Upper lobe of left lung (tissue), 6 donors: ENCODE measurements at regions not wholly inside any gene's neighbourhood (a gene's known extent, or its start where the extent isn't known, plus 50 kb on each side); places are given as distances from the start of the nearest gene placed in this dataset.

Source experiments
- ATAC-seq, 2 donors: fragments of 200-7000 bp; cut with Tn5 transposase; one replicate each; pipeline ENCODE4 v1.9.1; 2022; ENCODE audit warnings: mild to moderate bottlenecking in 2 of 2, moderate library complexity in 2 of 2; ENCODE audit not compliant: low FRiP score in 2 of 2
- DNase-seq, 2 donors: peaks; one replicate each; pipeline ENCODE4 v3.0.0-alpha.2; 2019 to 2020
- H3K27ac ChIP-seq, 4 donors: fragments of 200-600 bp; sonication (generic); one replicate each; pipeline ENCODE4 v1.5.1; 2016 to 2019
- H3K27me3 ChIP-seq, 4 donors: fragments of 200-600 bp; sonication (generic); one replicate each; pipeline ENCODE4 v1.5.1; 2017 to 2019
- H3K36me3 ChIP-seq, 4 donors: fragments of 200-600 bp; sonication (generic); one replicate each; pipeline ENCODE4 v1.5.1; 2016 to 2019
- H3K4me1 ChIP-seq, 4 donors: fragments of 200-600 bp; sonication (generic); one replicate each; pipeline ENCODE4 v1.5.1; 2018 to 2019
- H3K4me3 ChIP-seq, 4 donors: fragments of 200-600 bp; sonication (generic); one replicate each; pipeline ENCODE4 v1.5.1; 2017 to 2019; ENCODE audit warnings: mild to moderate bottlenecking in 2 of 4, moderate library complexity in 1 of 4
- H3K9me3 ChIP-seq, 4 donors: fragments of 200-600 bp; sonication (generic); one replicate each; pipeline ENCODE4 v1.5.1; 2018 to 2019
- EP300 ChIP-seq, 4 donors: sonication (generic); formaldehyde crosslinking; IDR thresholded peaks; one replicate each; pipeline ENCODE4 v1.5.1; 2017; ENCODE audit warnings: antibody characterized with exemption in 4 of 4, control low read depth in 2 of 4
- POLR2A ChIP-seq, 4 donors: fragments of 450-650 bp; IDR thresholded peaks; one replicate each; pipeline ENCODE4 v1.5.1; 2016 to 2017; ENCODE audit warnings: antibody characterized with exemption in 4 of 4, mild to moderate bottlenecking in 2 of 4
- POLR2AphosphoS5 ChIP-seq, 2 donors: sonication (generic); formaldehyde crosslinking; IDR thresholded peaks; one replicate each; pipeline ENCODE4 v1.5.1; 2017; ENCODE audit warnings: antibody characterized with exemption in 2 of 2
- WGBS, 2 donors: methylation state at CpG; one replicate each; pipeline ENCODE4 v1.1.5; 2017 to 2018; 5-methylcytosine and 5-hydroxymethylcytosine counted together
- TF ChIP-seq, protein P1 (sequence below), 6 experiments: fragments of 450-650 bp in 4 of 6; fragments of 200-600 bp in 2 of 6; sonication (generic) in 2 of 6; IDR thresholded peaks; one replicate each; pipeline ENCODE4 v1.5.1; 2016 to 2019; ENCODE audit warnings: antibody characterized with exemption in 6 of 6
- donor health status: DM: no; HTN: no; CAD: no; lungs with moderate emphysema.
- donor health status: DM: no; HTN: yes; CAD: no; lungs with severe emphysema.

- ATAC-seq (peak in 1 of 2 donors; percentile 44), DNase-seq (no peak)
Measured at GRCh38 chr20:61163031-61163430, 89.0 kb upstream of the CDH4 start.

GRCh38 chr20:61166324-61166723 is 85.7 kb upstream of the CDH4 start:
- Histone ChIP-seq H3K27me3 (no peaks in the 10 kb centered on the region), H3K4me3 (no peak overlapping the region), H3K36me3 (no peaks in the 10 kb centered on the region), H3K27ac (no peak overlapping the region), H3K4me1 (no peaks in the 10 kb centered on the region), H3K9me3 (no peaks in the 10 kb centered on the region)
- no peak for ATAC-seq
- DNase-seq, result no peak
- no peak for TF ChIP-seq POLR2A (IDR thresholded peaks at IDR 0.05)
- TF ChIP-seq, protein P1, sequence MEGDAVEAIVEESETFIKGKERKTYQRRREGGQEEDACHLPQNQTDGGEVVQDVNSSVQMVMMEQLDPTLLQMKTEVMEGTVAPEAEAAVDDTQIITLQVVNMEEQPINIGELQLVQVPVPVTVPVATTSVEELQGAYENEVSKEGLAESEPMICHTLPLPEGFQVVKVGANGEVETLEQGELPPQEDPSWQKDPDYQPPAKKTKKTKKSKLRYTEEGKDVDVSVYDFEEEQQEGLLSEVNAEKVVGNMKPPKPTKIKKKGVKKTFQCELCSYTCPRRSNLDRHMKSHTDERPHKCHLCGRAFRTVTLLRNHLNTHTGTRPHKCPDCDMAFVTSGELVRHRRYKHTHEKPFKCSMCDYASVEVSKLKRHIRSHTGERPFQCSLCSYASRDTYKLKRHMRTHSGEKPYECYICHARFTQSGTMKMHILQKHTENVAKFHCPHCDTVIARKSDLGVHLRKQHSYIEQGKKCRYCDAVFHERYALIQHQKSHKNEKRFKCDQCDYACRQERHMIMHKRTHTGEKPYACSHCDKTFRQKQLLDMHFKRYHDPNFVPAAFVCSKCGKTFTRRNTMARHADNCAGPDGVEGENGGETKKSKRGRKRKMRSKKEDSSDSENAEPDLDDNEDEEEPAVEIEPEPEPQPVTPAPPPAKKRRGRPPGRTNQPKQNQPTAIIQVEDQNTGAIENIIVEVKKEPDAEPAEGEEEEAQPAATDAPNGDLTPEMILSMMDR (IDR thresholded peaks at IDR 0.05), result no peak
- no peak for TF ChIP-seq POLR2AphosphoS5 (IDR thresholded peaks at IDR 0.05)
- no peak for TF ChIP-seq EP300 (IDR thresholded peaks at IDR 0.05)
- 35 to 62% methylated on average over 3 of the region's 3 CpGs for WGBS, 2 donors

More at GRCh38 chr20:61163031-61163430, 89.0 kb upstream of the CDH4 start:
- H3K9me3 ChIP-seq, result no peaks in the 10 kb centered on the region
- no peaks in the 10 kb centered on the region for H3K27me3 ChIP-seq
- no peak overlapping the region for H3K4me3 ChIP-seq
- TF ChIP-seq, protein P1 (IDR thresholded peaks at IDR 0.05), result no peak
- TF ChIP-seq POLR2A (IDR thresholded peaks at IDR 0.05), result no peak
- no peak for TF ChIP-seq EP300 (IDR thresholded peaks at IDR 0.05)
- TF ChIP-seq POLR2AphosphoS5 (IDR thresholded peaks at IDR 0.05), result no peak
- H3K4me1 ChIP-seq, result no peaks in the 10 kb centered on the region
- WGBS, 2 donors, result 77 to 79% methylated on average over 7 of the region's 7 CpGs
- no peak overlapping the region for H3K27ac ChIP-seq
- no peaks in the 10 kb centered on the region for H3K36me3 ChIP-seq

DNA sequence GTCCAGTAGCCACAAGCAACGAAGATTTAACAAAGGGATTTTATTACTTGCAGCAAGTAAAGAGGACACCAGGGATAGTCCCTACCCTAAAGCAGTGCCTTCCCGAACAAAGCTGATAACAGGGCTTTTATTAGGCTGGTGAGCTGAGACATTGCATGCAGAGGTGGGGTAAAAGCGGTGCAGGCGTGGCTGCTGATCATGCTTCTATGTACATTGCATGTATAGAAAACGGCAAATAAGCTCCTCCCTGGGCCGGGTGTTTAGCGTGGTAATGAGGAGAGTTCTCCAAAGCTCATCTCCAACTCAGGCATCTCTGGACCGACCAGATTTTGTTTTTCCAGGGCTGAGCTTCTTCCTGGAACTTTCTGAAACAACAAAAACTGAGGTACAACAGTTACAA is 83.5 kb upstream of the CDH4 start:
- Histone ChIP-seq H3K4me3 (no peak overlapping the region), H3K27ac (no peak overlapping the region), H3K9me3 (no peaks in the 10 kb centered on the region), H3K36me3 (no peaks in the 10 kb centered on the region), H3K4me1 (no peaks in the 10 kb centered on the region), H3K27me3 (no peaks in the 10 kb centered on the region)
- DNase-seq, result no peak
- WGBS, 2 donors, result 75 to 79% methylated on average over 8 of the region's 8 CpGs
- no peak for ATAC-seq
- TF ChIP-seq, protein P1 (IDR thresholded peaks at IDR 0.05), result no peak
- no peak for TF ChIP-seq EP300 (IDR thresholded peaks at IDR 0.05)
- TF ChIP-seq POLR2AphosphoS5 (IDR thresholded peaks at IDR 0.05), result no peak

GRCh38 chr20:61169874-61170273 is 82.2 kb upstream of the CDH4 start:
- Histone ChIP-seq H3K9me3 (no peaks in the 10 kb centered on the region), H3K27ac (no peak overlapping the region), H3K27me3 (no peaks in the 10 kb centered on the region), H3K4me3 (no peak overlapping the region), H3K36me3 (no peaks in the 10 kb centered on the region), H3K4me1 (no peaks in the 10 kb centered on the region)
- WGBS, 2 donors, result 77 to 78% methylated on average over 8 of the region's 8 CpGs
- DNase-seq (no peak), ATAC-seq (no peak)
- TF ChIP-seq, protein P1 (IDR thresholded peaks at IDR 0.05), result no peak
- TF ChIP-seq EP300 (IDR thresholded peaks at IDR 0.05) (no peak), POLR2AphosphoS5 (IDR thresholded peaks at IDR 0.05) (no peak), POLR2A (IDR thresholded peaks at IDR 0.05) (no peak)

- Histone ChIP-seq H3K36me3 (no peaks in the 10 kb centered on the region), H3K4me3 (no peak overlapping the region), H3K4me1 (no peaks in the 10 kb centered on the region), H3K9me3 (no peaks in the 10 kb centered on the region), H3K27ac (no peak overlapping the region), H3K27me3 (no peaks in the 10 kb centered on the region)
- ATAC-seq (no peak), DNase-seq (no peak)
- TF ChIP-seq, protein P1 (IDR thresholded peaks at IDR 0.05), result no peak
- WGBS, 2 donors, result 58 to 65% methylated on average over 11 of the region's 11 CpGs
Measured at GRCh38 chr20:61170496-61171320, 81.4 kb upstream of the CDH4 start.
